ENCODE measurements at regions not wholly inside any gene's neighbourhood (a gene's known extent, or its start where the extent isn't known, plus 50 kb on each side); places are given as distances from the start of the nearest gene placed in this dataset.

DNA sequence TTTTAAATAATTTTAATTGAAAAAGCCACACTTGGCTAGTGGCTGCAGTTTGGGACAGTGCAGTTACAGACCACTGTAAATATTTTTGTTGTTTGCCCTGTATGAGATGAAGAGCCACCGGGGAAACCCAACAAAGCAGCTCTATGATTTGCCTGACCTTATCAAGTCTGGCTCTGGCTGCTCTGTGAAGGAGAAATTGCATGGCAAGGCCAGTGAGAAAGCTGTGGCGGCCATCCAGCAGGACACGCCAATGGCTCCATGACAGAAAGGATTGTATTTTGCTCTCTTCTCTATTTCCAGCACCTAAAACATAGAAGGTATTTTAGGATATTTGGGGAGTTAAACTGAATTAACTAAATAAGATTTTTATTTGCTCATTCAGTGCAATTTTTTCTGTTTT is 330.0 kb upstream of the DYNLRB2 start:
- TF ChIP-seq, protein P1, sequence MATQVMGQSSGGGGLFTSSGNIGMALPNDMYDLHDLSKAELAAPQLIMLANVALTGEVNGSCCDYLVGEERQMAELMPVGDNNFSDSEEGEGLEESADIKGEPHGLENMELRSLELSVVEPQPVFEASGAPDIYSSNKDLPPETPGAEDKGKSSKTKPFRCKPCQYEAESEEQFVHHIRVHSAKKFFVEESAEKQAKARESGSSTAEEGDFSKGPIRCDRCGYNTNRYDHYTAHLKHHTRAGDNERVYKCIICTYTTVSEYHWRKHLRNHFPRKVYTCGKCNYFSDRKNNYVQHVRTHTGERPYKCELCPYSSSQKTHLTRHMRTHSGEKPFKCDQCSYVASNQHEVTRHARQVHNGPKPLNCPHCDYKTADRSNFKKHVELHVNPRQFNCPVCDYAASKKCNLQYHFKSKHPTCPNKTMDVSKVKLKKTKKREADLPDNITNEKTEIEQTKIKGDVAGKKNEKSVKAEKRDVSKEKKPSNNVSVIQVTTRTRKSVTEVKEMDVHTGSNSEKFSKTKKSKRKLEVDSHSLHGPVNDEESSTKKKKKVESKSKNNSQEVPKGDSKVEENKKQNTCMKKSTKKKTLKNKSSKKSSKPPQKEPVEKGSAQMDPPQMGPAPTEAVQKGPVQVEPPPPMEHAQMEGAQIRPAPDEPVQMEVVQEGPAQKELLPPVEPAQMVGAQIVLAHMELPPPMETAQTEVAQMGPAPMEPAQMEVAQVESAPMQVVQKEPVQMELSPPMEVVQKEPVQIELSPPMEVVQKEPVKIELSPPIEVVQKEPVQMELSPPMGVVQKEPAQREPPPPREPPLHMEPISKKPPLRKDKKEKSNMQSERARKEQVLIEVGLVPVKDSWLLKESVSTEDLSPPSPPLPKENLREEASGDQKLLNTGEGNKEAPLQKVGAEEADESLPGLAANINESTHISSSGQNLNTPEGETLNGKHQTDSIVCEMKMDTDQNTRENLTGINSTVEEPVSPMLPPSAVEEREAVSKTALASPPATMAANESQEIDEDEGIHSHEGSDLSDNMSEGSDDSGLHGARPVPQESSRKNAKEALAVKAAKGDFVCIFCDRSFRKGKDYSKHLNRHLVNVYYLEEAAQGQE (IDR thresholded peaks at IDR 0.05; ENCODE audit: insufficient read depth in 1 of 2, low read depth in 2 of 2, low read length in 1 of 2): no peak
- TF ChIP-seq, protein P2, sequence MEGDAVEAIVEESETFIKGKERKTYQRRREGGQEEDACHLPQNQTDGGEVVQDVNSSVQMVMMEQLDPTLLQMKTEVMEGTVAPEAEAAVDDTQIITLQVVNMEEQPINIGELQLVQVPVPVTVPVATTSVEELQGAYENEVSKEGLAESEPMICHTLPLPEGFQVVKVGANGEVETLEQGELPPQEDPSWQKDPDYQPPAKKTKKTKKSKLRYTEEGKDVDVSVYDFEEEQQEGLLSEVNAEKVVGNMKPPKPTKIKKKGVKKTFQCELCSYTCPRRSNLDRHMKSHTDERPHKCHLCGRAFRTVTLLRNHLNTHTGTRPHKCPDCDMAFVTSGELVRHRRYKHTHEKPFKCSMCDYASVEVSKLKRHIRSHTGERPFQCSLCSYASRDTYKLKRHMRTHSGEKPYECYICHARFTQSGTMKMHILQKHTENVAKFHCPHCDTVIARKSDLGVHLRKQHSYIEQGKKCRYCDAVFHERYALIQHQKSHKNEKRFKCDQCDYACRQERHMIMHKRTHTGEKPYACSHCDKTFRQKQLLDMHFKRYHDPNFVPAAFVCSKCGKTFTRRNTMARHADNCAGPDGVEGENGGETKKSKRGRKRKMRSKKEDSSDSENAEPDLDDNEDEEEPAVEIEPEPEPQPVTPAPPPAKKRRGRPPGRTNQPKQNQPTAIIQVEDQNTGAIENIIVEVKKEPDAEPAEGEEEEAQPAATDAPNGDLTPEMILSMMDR (IDR thresholded peaks at IDR 0.05): no peak
